K562 (cell line): ENCODE measurements at regions not wholly inside any gene's neighbourhood (a gene's known extent, or its start where the extent isn't known, plus 50 kb on each side); places are given as distances from the start of the nearest gene placed in this dataset.

Experiments
- CHD2 ChIP-seq: IDR thresholded peaks from 2 replicates; pipeline ENCODE4 v1.6.1; 2011; ENCODE audit warnings: low read depth, low read length
- E4F1 ChIP-seq: fragments of 250-450 bp; sonication (Bioruptor Pico); IDR thresholded peaks from 2 replicates; pipeline ENCODE4 v1.5.0; 2021; ENCODE audit warnings: mild to moderate bottlenecking, borderline replicate concordance
- FOXO4 ChIP-seq: fragments of 450-650 bp; formaldehyde crosslinking; IDR thresholded peaks from 2 replicates; pipeline ENCODE4 v1.4.0; 2020; ENCODE audit warnings: mild to moderate bottlenecking, moderate library complexity
- JUND ChIP-seq, 2 experiments: IDR thresholded peaks; 2 replicates in 1 of 2; 3 replicates in 1 of 2; pipeline ENCODE4 v1.6.1; 2011; ENCODE audit warnings: borderline replicate concordance in 2 of 2, low read depth in 2 of 2, low read length in 2 of 2, improper control_type of control experiment in 1 of 2, missing biosample characterization in 1 of 2, missing genetic modification characterization in 1 of 2, missing genetic modification reagents in 1 of 2
- STAT6 ChIP-seq: sonication (generic); formaldehyde crosslinking; IDR thresholded peaks from 2 replicates; pipeline ENCODE4 v1.8.1; 2023; ENCODE audit warnings: mild to moderate bottlenecking, missing genetic modification reagents
- TBP ChIP-seq: optimal IDR thresholded peaks from 2 replicates; pipeline ENCODE3; 2011; ENCODE audit warnings: low read depth, low read length, improper control_type of control experiment
- YBX1 ChIP-seq: fragments of 450-650 bp; IDR thresholded peaks from 2 replicates; pipeline ENCODE4 v1.7.1; 2016; ENCODE audit warnings: mild to moderate bottlenecking
- YY1 ChIP-seq, 3 experiments: IDR thresholded peaks; 2 replicates each; pipeline ENCODE4 v1.6.1; 2011; ENCODE audit warnings: low read length in 2 of 3, mild to moderate bottlenecking in 2 of 3, moderate library complexity in 2 of 3, borderline replicate concordance in 1 of 3, control low read depth in 1 of 3, low read depth in 1 of 3; ENCODE audit not compliant: insufficient read depth in 3 of 3, insufficient replicate concordance in 2 of 3, control insufficient read depth in 1 of 3, insufficient read length in 1 of 3; ENCODE audit errors: extremely low read depth in 1 of 3
- ZBED1 ChIP-seq: IDR thresholded peaks from 2 replicates; pipeline ENCODE4 v1.6.1; 2014
- ZBTB7A ChIP-seq: IDR thresholded peaks from 2 replicates; pipeline ENCODE4 v1.6.1; 2011; ENCODE audit warnings: low read depth, mild to moderate bottlenecking, low read length, moderate library complexity, borderline replicate concordance; ENCODE audit not compliant: control insufficient read depth
- ZNF232 ChIP-seq: sonication (generic); formaldehyde crosslinking; IDR thresholded peaks from 2 replicates; pipeline ENCODE4 v1.8.0; 2022; ENCODE audit warnings: mild to moderate bottlenecking, missing genetic modification reagents
- ZNF274 ChIP-seq: IDR thresholded peaks from 2 replicates; pipeline ENCODE4 v1.6.1; 2011; ENCODE audit warnings: low read depth, mild to moderate bottlenecking, low read length, moderate library complexity, borderline replicate concordance
- TF ChIP-seq, protein P1 (sequence below): fragments of 450-650 bp; IDR thresholded peaks from 2 replicates; pipeline ENCODE4 v1.6.1; 2016; ENCODE audit warnings: mild to moderate bottlenecking, moderate library complexity
- TF ChIP-seq, protein P2 (sequence below), 3 experiments: IDR thresholded peaks in 2 of 3; conservative IDR thresholded peaks in 1 of 3; 2 replicates each; pipeline ENCODE4 v1.5.1; 2011 to 2012; ENCODE audit warnings: low read length in 3 of 3, mild to moderate bottlenecking in 3 of 3, control low read depth in 2 of 3, improper control_type of control experiment in 1 of 3, inconsistent platforms in 1 of 3, low read depth in 1 of 3, mixed read lengths in 1 of 3, moderate library complexity in 1 of 3; ENCODE audit not compliant: insufficient read depth in 2 of 3

GRCh38 chr6:144777249-144777648, 492.1 kb downstream of the UTRN start:
- TF ChIP-seq JUND (IDR thresholded peaks at IDR 0.05; ENCODE audit: borderline replicate concordance, low read depth, low read length) (no peak), JUND (tag; IDR thresholded peaks at IDR 0.05; ENCODE audit: borderline replicate concordance, low read depth, low read length) (no peak), FOXO4 (CRISPR knock-in tag) (no peak), STAT6 (CRISPR knock-in tag) (no peak), TBP (no peak), YY1 (IDR thresholded peaks at IDR 0.05; ENCODE audit: borderline replicate concordance in 1 of 3, control insufficient read depth in 1 of 3, extremely low read depth in 1 of 3, insufficient read depth in 3 of 3, insufficient read length in 1 of 3, insufficient replicate concordance in 2 of 3, low read depth in 1 of 3, low read length in 2 of 3) (no peak), ZNF232 (CRISPR knock-in tag) (no peak), ZBED1 (no peak), ZBTB7A (no peak), YBX1 (no peak), E4F1 (CRISPR knock-in tag) (no peak), ZNF274 (no peak), CHD2 (no peak)
- TF ChIP-seq, protein P1, sequence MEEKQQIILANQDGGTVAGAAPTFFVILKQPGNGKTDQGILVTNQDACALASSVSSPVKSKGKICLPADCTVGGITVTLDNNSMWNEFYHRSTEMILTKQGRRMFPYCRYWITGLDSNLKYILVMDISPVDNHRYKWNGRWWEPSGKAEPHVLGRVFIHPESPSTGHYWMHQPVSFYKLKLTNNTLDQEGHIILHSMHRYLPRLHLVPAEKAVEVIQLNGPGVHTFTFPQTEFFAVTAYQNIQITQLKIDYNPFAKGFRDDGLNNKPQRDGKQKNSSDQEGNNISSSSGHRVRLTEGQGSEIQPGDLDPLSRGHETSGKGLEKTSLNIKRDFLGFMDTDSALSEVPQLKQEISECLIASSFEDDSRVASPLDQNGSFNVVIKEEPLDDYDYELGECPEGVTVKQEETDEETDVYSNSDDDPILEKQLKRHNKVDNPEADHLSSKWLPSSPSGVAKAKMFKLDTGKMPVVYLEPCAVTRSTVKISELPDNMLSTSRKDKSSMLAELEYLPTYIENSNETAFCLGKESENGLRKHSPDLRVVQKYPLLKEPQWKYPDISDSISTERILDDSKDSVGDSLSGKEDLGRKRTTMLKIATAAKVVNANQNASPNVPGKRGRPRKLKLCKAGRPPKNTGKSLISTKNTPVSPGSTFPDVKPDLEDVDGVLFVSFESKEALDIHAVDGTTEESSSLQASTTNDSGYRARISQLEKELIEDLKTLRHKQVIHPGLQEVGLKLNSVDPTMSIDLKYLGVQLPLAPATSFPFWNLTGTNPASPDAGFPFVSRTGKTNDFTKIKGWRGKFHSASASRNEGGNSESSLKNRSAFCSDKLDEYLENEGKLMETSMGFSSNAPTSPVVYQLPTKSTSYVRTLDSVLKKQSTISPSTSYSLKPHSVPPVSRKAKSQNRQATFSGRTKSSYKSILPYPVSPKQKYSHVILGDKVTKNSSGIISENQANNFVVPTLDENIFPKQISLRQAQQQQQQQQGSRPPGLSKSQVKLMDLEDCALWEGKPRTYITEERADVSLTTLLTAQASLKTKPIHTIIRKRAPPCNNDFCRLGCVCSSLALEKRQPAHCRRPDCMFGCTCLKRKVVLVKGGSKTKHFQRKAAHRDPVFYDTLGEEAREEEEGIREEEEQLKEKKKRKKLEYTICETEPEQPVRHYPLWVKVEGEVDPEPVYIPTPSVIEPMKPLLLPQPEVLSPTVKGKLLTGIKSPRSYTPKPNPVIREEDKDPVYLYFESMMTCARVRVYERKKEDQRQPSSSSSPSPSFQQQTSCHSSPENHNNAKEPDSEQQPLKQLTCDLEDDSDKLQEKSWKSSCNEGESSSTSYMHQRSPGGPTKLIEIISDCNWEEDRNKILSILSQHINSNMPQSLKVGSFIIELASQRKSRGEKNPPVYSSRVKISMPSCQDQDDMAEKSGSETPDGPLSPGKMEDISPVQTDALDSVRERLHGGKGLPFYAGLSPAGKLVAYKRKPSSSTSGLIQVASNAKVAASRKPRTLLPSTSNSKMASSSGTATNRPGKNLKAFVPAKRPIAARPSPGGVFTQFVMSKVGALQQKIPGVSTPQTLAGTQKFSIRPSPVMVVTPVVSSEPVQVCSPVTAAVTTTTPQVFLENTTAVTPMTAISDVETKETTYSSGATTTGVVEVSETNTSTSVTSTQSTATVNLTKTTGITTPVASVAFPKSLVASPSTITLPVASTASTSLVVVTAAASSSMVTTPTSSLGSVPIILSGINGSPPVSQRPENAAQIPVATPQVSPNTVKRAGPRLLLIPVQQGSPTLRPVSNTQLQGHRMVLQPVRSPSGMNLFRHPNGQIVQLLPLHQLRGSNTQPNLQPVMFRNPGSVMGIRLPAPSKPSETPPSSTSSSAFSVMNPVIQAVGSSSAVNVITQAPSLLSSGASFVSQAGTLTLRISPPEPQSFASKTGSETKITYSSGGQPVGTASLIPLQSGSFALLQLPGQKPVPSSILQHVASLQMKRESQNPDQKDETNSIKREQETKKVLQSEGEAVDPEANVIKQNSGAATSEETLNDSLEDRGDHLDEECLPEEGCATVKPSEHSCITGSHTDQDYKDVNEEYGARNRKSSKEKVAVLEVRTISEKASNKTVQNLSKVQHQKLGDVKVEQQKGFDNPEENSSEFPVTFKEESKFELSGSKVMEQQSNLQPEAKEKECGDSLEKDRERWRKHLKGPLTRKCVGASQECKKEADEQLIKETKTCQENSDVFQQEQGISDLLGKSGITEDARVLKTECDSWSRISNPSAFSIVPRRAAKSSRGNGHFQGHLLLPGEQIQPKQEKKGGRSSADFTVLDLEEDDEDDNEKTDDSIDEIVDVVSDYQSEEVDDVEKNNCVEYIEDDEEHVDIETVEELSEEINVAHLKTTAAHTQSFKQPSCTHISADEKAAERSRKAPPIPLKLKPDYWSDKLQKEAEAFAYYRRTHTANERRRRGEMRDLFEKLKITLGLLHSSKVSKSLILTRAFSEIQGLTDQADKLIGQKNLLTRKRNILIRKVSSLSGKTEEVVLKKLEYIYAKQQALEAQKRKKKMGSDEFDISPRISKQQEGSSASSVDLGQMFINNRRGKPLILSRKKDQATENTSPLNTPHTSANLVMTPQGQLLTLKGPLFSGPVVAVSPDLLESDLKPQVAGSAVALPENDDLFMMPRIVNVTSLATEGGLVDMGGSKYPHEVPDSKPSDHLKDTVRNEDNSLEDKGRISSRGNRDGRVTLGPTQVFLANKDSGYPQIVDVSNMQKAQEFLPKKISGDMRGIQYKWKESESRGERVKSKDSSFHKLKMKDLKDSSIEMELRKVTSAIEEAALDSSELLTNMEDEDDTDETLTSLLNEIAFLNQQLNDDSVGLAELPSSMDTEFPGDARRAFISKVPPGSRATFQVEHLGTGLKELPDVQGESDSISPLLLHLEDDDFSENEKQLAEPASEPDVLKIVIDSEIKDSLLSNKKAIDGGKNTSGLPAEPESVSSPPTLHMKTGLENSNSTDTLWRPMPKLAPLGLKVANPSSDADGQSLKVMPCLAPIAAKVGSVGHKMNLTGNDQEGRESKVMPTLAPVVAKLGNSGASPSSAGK: no peak
- TF ChIP-seq, protein P2, sequence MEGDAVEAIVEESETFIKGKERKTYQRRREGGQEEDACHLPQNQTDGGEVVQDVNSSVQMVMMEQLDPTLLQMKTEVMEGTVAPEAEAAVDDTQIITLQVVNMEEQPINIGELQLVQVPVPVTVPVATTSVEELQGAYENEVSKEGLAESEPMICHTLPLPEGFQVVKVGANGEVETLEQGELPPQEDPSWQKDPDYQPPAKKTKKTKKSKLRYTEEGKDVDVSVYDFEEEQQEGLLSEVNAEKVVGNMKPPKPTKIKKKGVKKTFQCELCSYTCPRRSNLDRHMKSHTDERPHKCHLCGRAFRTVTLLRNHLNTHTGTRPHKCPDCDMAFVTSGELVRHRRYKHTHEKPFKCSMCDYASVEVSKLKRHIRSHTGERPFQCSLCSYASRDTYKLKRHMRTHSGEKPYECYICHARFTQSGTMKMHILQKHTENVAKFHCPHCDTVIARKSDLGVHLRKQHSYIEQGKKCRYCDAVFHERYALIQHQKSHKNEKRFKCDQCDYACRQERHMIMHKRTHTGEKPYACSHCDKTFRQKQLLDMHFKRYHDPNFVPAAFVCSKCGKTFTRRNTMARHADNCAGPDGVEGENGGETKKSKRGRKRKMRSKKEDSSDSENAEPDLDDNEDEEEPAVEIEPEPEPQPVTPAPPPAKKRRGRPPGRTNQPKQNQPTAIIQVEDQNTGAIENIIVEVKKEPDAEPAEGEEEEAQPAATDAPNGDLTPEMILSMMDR (IDR thresholded peaks at IDR 0.05 in 2 of 3, conservative IDR thresholded peaks at IDR 0.05 in 1 of 3; ENCODE audit: insufficient read depth in 2 of 3, low read depth in 1 of 3, low read length in 3 of 3): no peak
